ENCODE measurements at regions not wholly inside any gene's neighbourhood (a gene's known extent, or its start where the extent isn't known, plus 50 kb on each side); places are given as distances from the start of the nearest gene placed in this dataset.

DNA sequence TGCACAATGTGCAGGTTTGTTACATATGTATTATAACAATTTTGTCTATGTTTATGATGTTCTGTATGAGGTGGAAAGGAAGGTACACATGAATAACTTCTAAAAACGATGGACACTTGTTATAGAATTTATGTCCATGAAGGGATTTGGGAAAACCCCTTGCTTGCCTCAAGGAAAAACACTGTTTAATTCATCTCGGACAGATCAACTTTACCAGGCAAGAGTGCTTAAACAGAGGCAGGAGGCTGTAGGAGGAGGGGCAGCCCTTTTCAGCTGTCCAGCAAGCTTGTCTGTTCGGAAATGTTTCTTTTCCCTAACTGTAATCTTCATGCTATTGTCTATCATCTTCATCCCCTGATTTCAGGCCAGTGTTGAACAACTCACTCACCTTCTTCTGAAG lies 200.9 kb downstream of the CDC14C start:
- TF ChIP-seq CTCF (conservative IDR thresholded peaks at IDR 0.05; ENCODE audit: low read depth, low read length), result no peak
- no peak overlapping the region for H3K4me3 ChIP-seq (IDR thresholded peaks at IDR 0.05; ENCODE audit: insufficient read depth, low read depth, low read length)

GRCh38 chr7:49127359-49127913 lies 203.1 kb downstream of the CDC14C start:
- Histone ChIP-seq H3K79me2 (ENCODE audit: insufficient read depth, low read depth) (no peaks in the 10 kb centered on the region), H3K4me1 (ENCODE audit: low read depth, poor library complexity, severe bottlenecking) (peaks cover 5% of the 10 kb centered on the region), H4K20me1 (ENCODE audit: insufficient read depth) (no peaks in the 10 kb centered on the region), H3K4me2 (no peak overlapping the region), H3K36me3 (ENCODE audit: insufficient read depth) (no peaks in the 10 kb centered on the region; the same call in 1 of the 2 replicates), H2AFZ (ENCODE audit: low read depth) (no peak overlapping the region), H3K27me3 (ENCODE audit: insufficient read depth, low read depth) (no peaks in the 10 kb centered on the region), H3K27ac (no peak overlapping the region), H3K9ac (no peak overlapping the region), H3K4me3 (IDR thresholded peaks at IDR 0.05; ENCODE audit: insufficient read depth, low read depth, low read length) (no peak overlapping the region)
- no peak for TF ChIP-seq CTCF (conservative IDR thresholded peaks at IDR 0.05; ENCODE audit: low read depth, low read length)

More for the DNA sequence above, 200.9 kb downstream of the CDC14C start:
- Histone ChIP-seq H3K27ac (no peak overlapping the region), H4K20me1 (ENCODE audit: insufficient read depth) (no peaks in the 10 kb centered on the region), H3K36me3 (ENCODE audit: insufficient read depth) (no peaks in the 10 kb centered on the region; the same call in 1 of the 2 replicates), H3K4me1 (ENCODE audit: low read depth, poor library complexity, severe bottlenecking) (peaks cover 5% of the 10 kb centered on the region), H3K4me2 (no peak overlapping the region), H2AFZ (ENCODE audit: low read depth) (no peak overlapping the region), H3K79me2 (ENCODE audit: insufficient read depth, low read depth) (no peaks in the 10 kb centered on the region), H3K9ac (no peak overlapping the region), H3K27me3 (ENCODE audit: insufficient read depth, low read depth) (no peaks in the 10 kb centered on the region)

- H3K4me2 ChIP-seq, result no peak overlapping the region
- no peaks in the 10 kb centered on the region for H3K36me3 ChIP-seq (ENCODE audit: insufficient read depth)
- no peaks in the 10 kb centered on the region for H3K4me1 ChIP-seq (ENCODE audit: low read depth, poor library complexity, severe bottlenecking)
- H3K9ac ChIP-seq, result no peak overlapping the region
- H3K27ac ChIP-seq, result no peak overlapping the region
- H2AFZ ChIP-seq (ENCODE audit: low read depth), result no peak overlapping the region
- H4K20me1 ChIP-seq (ENCODE audit: insufficient read depth), result no peaks in the 10 kb centered on the region
- no peak for TF ChIP-seq CTCF (conservative IDR thresholded peaks at IDR 0.05; ENCODE audit: low read depth, low read length)
- no peaks in the 10 kb centered on the region for H3K79me2 ChIP-seq (ENCODE audit: insufficient read depth, low read depth)
- no peaks in the 10 kb centered on the region for H3K27me3 ChIP-seq (ENCODE audit: insufficient read depth, low read depth)
- no peak overlapping the region for H3K4me3 ChIP-seq (IDR thresholded peaks at IDR 0.05; ENCODE audit: insufficient read depth, low read depth, low read length)
Observed at GRCh38 chr7:49137978-49138377, 213.6 kb downstream of the CDC14C start.

DNA sequence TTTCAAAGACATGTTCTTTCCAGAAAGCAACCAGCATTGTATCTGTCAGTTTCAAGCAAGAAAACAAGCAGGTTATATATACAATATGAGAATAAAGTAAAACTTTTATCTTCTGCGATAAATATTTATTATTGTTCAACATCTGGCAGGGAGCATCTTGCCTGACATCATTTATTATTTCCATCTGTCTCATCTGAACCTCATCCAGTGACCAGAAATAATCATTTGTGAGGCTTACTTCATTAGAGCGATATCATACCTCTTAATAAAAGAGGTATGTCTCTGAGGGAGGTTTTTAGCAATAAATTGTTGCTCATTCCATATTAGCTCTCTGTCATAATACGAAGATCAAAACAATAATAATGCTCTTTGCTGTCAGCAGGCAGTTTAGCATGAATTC lies 226.1 kb downstream of the CDC14C start:
- no peak overlapping the region for H3K27ac ChIP-seq
- H3K4me3 ChIP-seq (IDR thresholded peaks at IDR 0.05; ENCODE audit: insufficient read depth, low read depth, low read length), result no peak overlapping the region
- H3K9ac ChIP-seq, result no peak overlapping the region
- no peak overlapping the region for H2AFZ ChIP-seq (ENCODE audit: low read depth)
- H3K4me1 ChIP-seq (ENCODE audit: low read depth, poor library complexity, severe bottlenecking), result no peaks in the 10 kb centered on the region
- no peaks in the 10 kb centered on the region for H3K79me2 ChIP-seq (ENCODE audit: insufficient read depth, low read depth)
- H3K4me2 ChIP-seq, result no peak overlapping the region
- no peaks in the 10 kb centered on the region for H3K36me3 ChIP-seq (ENCODE audit: insufficient read depth)
- H3K27me3 ChIP-seq (ENCODE audit: insufficient read depth, low read depth), result no peaks in the 10 kb centered on the region
- no peak for TF ChIP-seq CTCF (conservative IDR thresholded peaks at IDR 0.05; ENCODE audit: low read depth, low read length)
- no peaks in the 10 kb centered on the region for H4K20me1 ChIP-seq (ENCODE audit: insufficient read depth)

Measured in KMS-11 (cell line).